Breast epithelium (tissue), 4 donors: ENCODE measurements at regions not wholly inside any gene's neighbourhood (a gene's known extent, or its start where the extent isn't known, plus 50 kb on each side); places are given as distances from the start of the nearest gene placed in this dataset.

Source experiments
- DNase-seq, 2 donors: peaks; one replicate each; pipeline ENCODE4 v3.0.0-alpha.2; 2019; ENCODE audit warnings: low spot score in 2 of 2
- H3K27ac ChIP-seq, 2 donors: fragments of 200-600 bp; sonication (generic) in 1 of 2; one replicate each; pipeline ENCODE4 v1.5.1; 2016 to 2019; ENCODE audit warnings: mild to moderate bottlenecking in 1 of 2
- H3K27me3 ChIP-seq, 2 donors: fragments of 200-600 bp; sonication (generic) in 1 of 2; one replicate each; pipeline versions ENCODE4 v1.5.1 to v1.6.0; 2017 to 2019; ENCODE audit warnings: control low read depth in 1 of 2, mild to moderate bottlenecking in 1 of 2
- H3K36me3 ChIP-seq: fragments of 200-600 bp; one replicate; pipeline ENCODE4 v1.5.1; 2019
- H3K4me1 ChIP-seq, 2 donors: fragments of 200-600 bp; sonication (generic); one replicate each; pipeline ENCODE4 v1.5.1; 2016 to 2019; ENCODE audit warnings: control low read depth in 1 of 2
- H3K4me3 ChIP-seq, 3 donors: fragments of 200-600 bp; sonication (generic); 1 replicate in 2 of 3; 2 replicates in 1 of 3; pipeline ENCODE4 v1.5.1; 2016 to 2019; ENCODE audit warnings: mild to moderate bottlenecking in 3 of 3, moderate library complexity in 2 of 3
- H3K9me3 ChIP-seq, 2 donors: fragments of 200-600 bp; sonication (generic) in 1 of 2; one replicate each; pipeline ENCODE4 v1.5.1; 2016 to 2019; ENCODE audit warnings: control low read depth in 1 of 2
- POLR2A ChIP-seq: fragments of 450-650 bp; IDR thresholded peaks from one replicate; pipeline ENCODE4 v1.6.1; 2016; ENCODE audit warnings: antibody characterized with exemption, mild to moderate bottlenecking, moderate library complexity
- POLR2AphosphoS5 ChIP-seq, 3 donors: sonication (generic); formaldehyde crosslinking; IDR thresholded peaks; one replicate each; pipeline ENCODE4 v1.6.1; 2017; ENCODE audit warnings: antibody characterized with exemption in 3 of 3
- intact Hi-C: fragments of 100-400 bp; cut with DNase I; formaldehyde crosslinking; loops from one replicate; pipeline ENCODE4 v1.15.1; 2023; ENCODE audit warnings: low total_unique reads
- TF ChIP-seq, protein P1 (sequence below), 3 donors: fragments of 450-650 bp; IDR thresholded peaks; one replicate each; pipeline ENCODE4 v1.5.1; 2016 to 2017; ENCODE audit warnings: antibody characterized with exemption in 3 of 3, mild to moderate bottlenecking in 3 of 3, moderate library complexity in 3 of 3

GRCh38 chr3:16102187-16102561, 72.3 kb upstream of the GALNT15 start:
- Histone ChIP-seq H3K36me3 (no peaks in the 10 kb centered on the region), H3K27ac (peak overlapping the region; percentile 70 to 73), H3K4me3 (no peak overlapping the region), H3K27me3 (no peaks in the 10 kb centered on the region), H3K4me1 (no peaks in the 10 kb centered on the region), H3K9me3 (no peaks in the 10 kb centered on the region)
- TF ChIP-seq POLR2AphosphoS5 (IDR thresholded peaks at IDR 0.05) (no peak), POLR2A (no peak)
- TF ChIP-seq, protein P1, sequence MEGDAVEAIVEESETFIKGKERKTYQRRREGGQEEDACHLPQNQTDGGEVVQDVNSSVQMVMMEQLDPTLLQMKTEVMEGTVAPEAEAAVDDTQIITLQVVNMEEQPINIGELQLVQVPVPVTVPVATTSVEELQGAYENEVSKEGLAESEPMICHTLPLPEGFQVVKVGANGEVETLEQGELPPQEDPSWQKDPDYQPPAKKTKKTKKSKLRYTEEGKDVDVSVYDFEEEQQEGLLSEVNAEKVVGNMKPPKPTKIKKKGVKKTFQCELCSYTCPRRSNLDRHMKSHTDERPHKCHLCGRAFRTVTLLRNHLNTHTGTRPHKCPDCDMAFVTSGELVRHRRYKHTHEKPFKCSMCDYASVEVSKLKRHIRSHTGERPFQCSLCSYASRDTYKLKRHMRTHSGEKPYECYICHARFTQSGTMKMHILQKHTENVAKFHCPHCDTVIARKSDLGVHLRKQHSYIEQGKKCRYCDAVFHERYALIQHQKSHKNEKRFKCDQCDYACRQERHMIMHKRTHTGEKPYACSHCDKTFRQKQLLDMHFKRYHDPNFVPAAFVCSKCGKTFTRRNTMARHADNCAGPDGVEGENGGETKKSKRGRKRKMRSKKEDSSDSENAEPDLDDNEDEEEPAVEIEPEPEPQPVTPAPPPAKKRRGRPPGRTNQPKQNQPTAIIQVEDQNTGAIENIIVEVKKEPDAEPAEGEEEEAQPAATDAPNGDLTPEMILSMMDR (IDR thresholded peaks at IDR 0.05), result no peak
- intact Hi-C loops, result no loop called here
- DNase-seq, result no peak

DNA sequence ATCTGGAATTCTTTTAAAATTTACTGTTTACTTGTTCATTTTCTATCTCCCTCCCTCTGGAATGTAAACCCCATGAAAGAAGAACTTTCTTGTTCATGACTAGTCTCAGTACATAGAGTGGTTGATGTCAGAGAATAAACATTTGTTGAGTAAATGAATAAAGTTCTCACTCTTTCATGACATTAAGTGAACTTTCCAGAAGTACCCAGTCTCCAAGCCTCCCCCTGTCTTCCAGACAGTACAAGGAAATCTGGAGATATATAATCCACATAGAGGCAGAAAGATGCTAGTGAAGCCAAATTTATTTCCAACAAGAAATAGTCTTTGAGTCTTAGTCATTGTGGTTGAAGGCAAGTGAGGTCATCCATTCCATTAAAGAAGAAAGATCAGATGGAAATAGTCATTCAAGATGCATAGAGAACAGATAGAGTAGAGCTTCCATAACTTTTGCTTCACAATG, 71.5 kb upstream of the GALNT15 start:
- H3K4me3 ChIP-seq, result no peak overlapping the region
- peak overlapping the region; percentile 73 for H3K27ac ChIP-seq
- no peaks in the 10 kb centered on the region for H3K27me3 ChIP-seq
- intact Hi-C loops, result no loop called here
- no peaks in the 10 kb centered on the region for H3K9me3 ChIP-seq
- TF ChIP-seq, protein P1 (IDR thresholded peaks at IDR 0.05), result no peak
- no peak for TF ChIP-seq POLR2A
- no peak for TF ChIP-seq POLR2AphosphoS5 (IDR thresholded peaks at IDR 0.05)
- no peaks in the 10 kb centered on the region for H3K4me1 ChIP-seq
- H3K36me3 ChIP-seq, result no peaks in the 10 kb centered on the region
- DNase-seq, result no peak

DNA sequence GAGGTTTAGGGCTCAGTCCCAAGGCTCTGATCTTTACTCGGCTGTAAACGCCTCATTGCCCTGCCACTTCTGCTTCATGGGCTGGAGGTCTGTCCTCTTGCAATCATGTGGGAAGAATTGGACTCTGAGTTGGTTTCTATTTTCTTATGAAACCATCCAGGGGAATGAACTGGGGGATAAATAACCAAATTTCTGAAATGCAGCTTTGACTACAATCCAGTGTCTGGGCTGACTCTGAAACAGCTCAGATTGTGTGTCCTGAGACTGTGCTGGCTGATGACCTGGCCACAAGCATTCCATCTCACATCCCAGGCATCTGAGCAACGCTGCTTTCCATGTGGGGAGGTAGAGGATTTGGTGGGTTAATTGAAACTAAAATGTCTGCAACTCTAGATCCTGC, 71.0 kb upstream of the GALNT15 start:
- TF ChIP-seq POLR2A (no peak), POLR2AphosphoS5 (IDR thresholded peaks at IDR 0.05) (peak in 1 of 3 donors; percentile 14)
- TF ChIP-seq, protein P1 (IDR thresholded peaks at IDR 0.05), result no peak
- Histone ChIP-seq H3K36me3 (no peaks in the 10 kb centered on the region), H3K4me1 (no peaks in the 10 kb centered on the region), H3K9me3 (no peaks in the 10 kb centered on the region), H3K27ac (peak overlapping the region; percentile 73), H3K4me3 (no peak overlapping the region), H3K27me3 (no peaks in the 10 kb centered on the region)
- DNase-seq, result no peak
- intact Hi-C loops, result no loop called here

DNA sequence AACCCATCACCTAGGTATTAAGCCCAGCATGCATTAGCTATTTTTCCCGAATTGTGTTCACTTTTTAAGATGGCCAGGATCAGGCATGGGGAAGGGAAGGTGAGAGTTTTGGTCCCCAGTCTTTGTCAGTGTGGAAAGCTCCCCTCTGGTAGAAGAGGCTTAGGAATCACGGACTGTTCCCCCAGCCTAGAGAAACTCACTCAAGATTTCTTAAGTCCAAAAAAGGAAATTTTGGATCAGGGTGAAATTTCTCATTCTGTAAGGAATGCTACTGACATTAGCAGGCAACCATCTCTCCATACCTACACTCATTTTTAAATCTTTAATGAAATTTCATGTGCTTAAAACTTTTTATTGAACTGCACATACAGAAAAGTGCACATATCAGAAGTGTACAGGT, 70.3 kb upstream of the GALNT15 start:
- TF ChIP-seq POLR2AphosphoS5 (IDR thresholded peaks at IDR 0.05) (no peak), POLR2A (no peak)
- TF ChIP-seq, protein P1 (IDR thresholded peaks at IDR 0.05), result no peak
- H3K27ac ChIP-seq, result peak overlapping the region; percentile 73
- intact Hi-C loops, result no loop called here
- H3K4me3 ChIP-seq, result no peak overlapping the region
- no peaks in the 10 kb centered on the region for H3K9me3 ChIP-seq
- no peaks in the 10 kb centered on the region for H3K27me3 ChIP-seq
- DNase-seq, result no peak
- H3K4me1 ChIP-seq, result no peaks in the 10 kb centered on the region
- no peaks in the 10 kb centered on the region for H3K36me3 ChIP-seq

DNA sequence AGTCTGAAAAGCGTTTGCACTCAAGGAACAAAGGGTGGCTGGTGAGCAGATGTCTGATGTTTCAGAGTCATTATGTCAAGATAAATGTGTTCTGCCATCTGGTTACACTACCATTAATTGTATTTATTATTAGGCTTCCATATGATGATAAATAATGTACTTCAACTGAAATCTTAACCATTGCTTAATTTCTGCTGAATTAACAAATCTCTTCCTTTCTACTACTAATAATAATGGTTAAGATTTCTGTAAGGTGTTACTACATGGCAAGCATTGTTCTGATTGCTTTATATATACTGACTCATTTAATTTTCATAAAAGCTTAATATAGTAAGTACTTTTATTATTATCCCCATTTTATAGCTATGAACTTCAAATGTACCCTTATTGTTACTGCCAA, 68.4 kb upstream of the GALNT15 start:
- Histone ChIP-seq H3K9me3 (no peaks in the 10 kb centered on the region), H3K36me3 (no peaks in the 10 kb centered on the region), H3K27ac (no peak overlapping the region), H3K4me3 (no peak overlapping the region), H3K4me1 (no peaks in the 10 kb centered on the region), H3K27me3 (no peaks in the 10 kb centered on the region)
- no peak for DNase-seq
- TF ChIP-seq POLR2A, result no peak
- TF ChIP-seq, protein P1 (IDR thresholded peaks at IDR 0.05), result no peak
- TF ChIP-seq POLR2AphosphoS5 (IDR thresholded peaks at IDR 0.05), result no peak
- intact Hi-C loops, result no loop called here
